AG04450 (cell line): ENCODE measurements at regions not wholly inside any gene's neighbourhood (a gene's known extent, or its start where the extent isn't known, plus 50 kb on each side); places are given as distances from the start of the nearest gene placed in this dataset.

Experiments used
- CTCF ChIA-PET: fragments of 300-600, 350-600 bp; formaldehyde crosslinking; extraction: SDS; loops from one replicate; lab custom pipeline; 2022; ENCODE audit warnings: antibody characterized with exemption, inconsistent platforms; lab: Charles Lee
- POLR2A ChIA-PET: fragments of 350-600 bp; formaldehyde crosslinking; extraction: SDS; loops from one replicate; lab custom pipeline; 2021; ENCODE audit warnings: antibody characterized with exemption, inconsistent platforms; lab: Yijun Ruan, JAX
- DNase-seq: peaks from one replicate; pipeline ENCODE4 v3.0.0-alpha.2; 2011; ENCODE audit warnings: low read depth, low spot score
- H3K27ac ChIP-seq: one replicate; pipeline ENCODE4 v1.5.1; 2012; ENCODE audit warnings: low read depth, low read length, control low read depth
- H3K27me3 ChIP-seq: one replicate; pipeline ENCODE4 v1.6.0; 2012; ENCODE audit warnings: low read length; ENCODE audit not compliant: control insufficient read depth, insufficient read depth
- H3K4me3 ChIP-seq: 2 replicates; pipeline ENCODE4 v1.5.1; 2011; ENCODE audit warnings: mild to moderate bottlenecking, low read depth, low read length, control low read depth
- H3K9me3 ChIP-seq: 2 replicates; pipeline ENCODE4 v1.5.1; 2012; ENCODE audit warnings: low read length; ENCODE audit not compliant: control insufficient read depth, insufficient read depth
- CTCF ChIP-seq: IDR thresholded peaks from 2 replicates; pipeline ENCODE4 v1.5.1; 2011; ENCODE audit warnings: low read depth, low read length, control low read depth, inconsistent platforms

DNA sequence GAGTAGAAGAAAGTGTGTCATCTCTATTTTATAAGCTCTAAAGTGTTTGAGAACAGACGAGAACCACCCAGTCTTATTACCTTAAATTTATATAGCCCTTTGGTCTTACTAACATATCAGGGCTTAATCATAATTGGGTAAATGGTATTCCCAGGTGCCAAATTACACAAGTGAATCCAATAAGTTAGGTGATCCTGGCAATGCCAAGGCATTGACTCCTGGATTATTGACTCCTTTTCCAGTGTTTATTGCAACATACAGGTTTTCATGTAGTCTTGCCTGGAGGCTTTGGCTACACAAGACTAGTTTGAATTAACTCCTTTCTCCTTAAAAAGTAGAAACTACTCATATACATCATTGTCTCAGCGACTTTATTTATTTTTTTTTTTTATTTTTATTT, 59.7 kb upstream of the MAPRE2 start:
- no peak overlapping the region for H3K27ac ChIP-seq
- no peak overlapping the region for H3K4me3 ChIP-seq
- H3K9me3 ChIP-seq, result peaks cover 7% of the 10 kb centered on the region; the same call in 1 of the 2 replicates
- POLR2A ChIA-PET, result no interaction called here
- no peak for DNase-seq
- no peak for TF ChIP-seq CTCF
- CTCF ChIA-PET, result interaction anchor here (0.7 to 1.0 kb wide), 2 partner anchors 100 to 193 kb away, joined by 3 to 7 read pairs; no protein-coding TSS in a partner anchor
- peaks cover 7% of the 10 kb centered on the region for H3K27me3 ChIP-seq

DNA sequence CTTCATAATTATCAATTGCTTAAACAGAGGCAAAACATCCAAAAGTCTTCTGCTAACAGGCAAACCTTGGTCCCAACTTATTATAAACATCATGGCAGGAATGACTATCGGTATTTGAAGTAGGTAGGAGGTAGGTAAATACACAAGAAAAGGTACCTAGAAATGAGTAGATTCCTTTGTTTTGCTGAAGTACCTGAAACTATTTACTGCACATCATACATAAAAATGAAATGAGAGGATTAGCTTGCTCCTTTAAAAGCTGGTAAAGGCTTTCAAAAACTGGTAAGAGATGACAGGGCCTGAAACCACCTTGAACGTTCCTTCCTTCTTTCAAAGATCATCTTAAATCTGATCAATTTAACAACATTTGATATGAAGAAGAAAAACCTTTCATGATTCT, 55.2 kb upstream of the MAPRE2 start:
- Histone ChIP-seq H3K27me3 (no peaks in the 10 kb centered on the region), H3K27ac (no peak overlapping the region), H3K4me3 (no peak overlapping the region), H3K9me3 (no peaks in the 10 kb centered on the region)
- ChIA-PET CTCF (interaction anchor here (0.8 kb wide), 1 partner anchor 158 kb away, joined by 3 read pairs; no protein-coding TSS in a partner anchor), POLR2A (no interaction called here)
- no peak for TF ChIP-seq CTCF
- no peak for DNase-seq

DNA sequence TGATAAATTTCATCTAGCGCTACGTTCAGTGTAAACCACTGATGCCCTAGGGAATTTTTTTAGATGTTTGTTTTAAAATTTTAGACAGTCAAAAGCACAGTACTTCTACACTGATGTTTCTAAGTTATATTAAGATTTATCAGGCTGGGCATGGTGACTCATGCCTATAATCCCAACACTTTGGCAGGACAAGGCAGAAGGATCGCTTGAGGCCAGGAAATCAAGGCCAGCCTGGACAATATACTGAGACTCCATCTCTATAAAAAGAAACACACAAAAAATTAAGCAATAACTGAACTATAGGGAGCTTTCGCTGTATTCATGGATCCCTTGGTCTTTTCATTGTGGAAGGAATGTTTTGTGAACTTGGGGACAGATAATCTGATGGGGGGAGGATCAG, 50.6 kb upstream of the MAPRE2 start:
- H3K9me3 ChIP-seq, result no peaks in the 10 kb centered on the region
- ChIA-PET POLR2A (no interaction called here), CTCF (no interaction called here)
- TF ChIP-seq CTCF, result no peak
- H3K27me3 ChIP-seq, result no peaks in the 10 kb centered on the region
- H3K27ac ChIP-seq, result no peak overlapping the region
- no peak overlapping the region for H3K4me3 ChIP-seq
- DNase-seq, result no peak

DNA sequence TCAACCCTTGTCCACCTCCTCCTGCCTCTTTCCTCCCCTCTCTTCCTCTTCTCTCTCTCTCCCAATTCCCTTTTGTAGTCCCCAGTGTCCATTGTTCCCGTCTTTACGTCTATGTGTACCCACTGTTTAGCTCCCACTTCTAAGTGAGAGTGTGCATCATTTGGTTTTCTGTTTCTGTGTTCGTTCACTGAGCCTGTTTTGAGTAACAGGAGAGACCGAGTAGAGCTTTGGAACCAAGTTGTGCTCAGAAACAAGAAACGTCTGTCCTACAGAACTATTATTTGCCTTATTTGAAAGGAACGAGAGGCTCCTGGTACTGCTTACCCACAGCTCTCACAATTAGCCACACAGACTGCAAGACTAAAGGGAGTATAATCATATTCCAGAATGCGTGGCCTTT, 50.1 kb upstream of the MAPRE2 start:
- Histone ChIP-seq H3K27me3 (no peaks in the 10 kb centered on the region), H3K27ac (no peak overlapping the region), H3K4me3 (no peak overlapping the region), H3K9me3 (no peaks in the 10 kb centered on the region)
- DNase-seq, result no peak
- ChIA-PET POLR2A (no interaction called here), CTCF (interaction anchor here (0.6 kb wide), 1 partner anchor 186 kb away, joined by 3 read pairs; no protein-coding TSS in a partner anchor)
- no peak for TF ChIP-seq CTCF
